GM21619 (cell line): ENCODE measurements at regions not wholly inside any gene's neighbourhood (a gene's known extent, or its start where the extent isn't known, plus 50 kb on each side); places are given as distances from the start of the nearest gene placed in this dataset.
"Not testable (repeated sequence)": the region's sequence is repeated elsewhere in the genome, so short reads cannot be mapped to it uniquely, and the experiment has no call there.

ENCODE experiments used
- ATAC-seq: cut with Tn5 transposase; IDR thresholded peaks from one replicate; pipeline ENCODE4 v1.9.1; 2021; ENCODE audit not compliant: unreplicated experiment

DNA sequence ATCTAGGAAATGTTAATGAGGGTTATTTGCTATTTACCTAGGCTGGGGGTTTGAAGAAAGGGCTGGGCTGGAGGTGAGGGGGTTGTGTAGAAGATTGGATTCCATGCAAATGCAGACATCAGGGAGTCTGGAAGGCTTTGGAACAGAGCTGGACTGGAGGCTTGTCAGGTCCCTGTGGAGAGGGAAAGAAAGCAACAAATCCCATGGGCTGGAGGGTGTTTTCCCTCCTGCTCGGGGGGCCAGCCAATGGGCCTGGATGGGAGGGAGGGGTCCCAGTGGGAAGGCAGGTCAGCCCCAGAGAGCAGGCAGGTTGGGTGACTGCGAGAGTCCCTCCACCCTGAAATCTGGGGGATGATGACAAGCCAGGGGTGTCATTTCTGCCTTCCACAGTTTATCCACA lies 431.8 kb downstream of the RPS24 start:
- no peak for ATAC-seq

DNA sequence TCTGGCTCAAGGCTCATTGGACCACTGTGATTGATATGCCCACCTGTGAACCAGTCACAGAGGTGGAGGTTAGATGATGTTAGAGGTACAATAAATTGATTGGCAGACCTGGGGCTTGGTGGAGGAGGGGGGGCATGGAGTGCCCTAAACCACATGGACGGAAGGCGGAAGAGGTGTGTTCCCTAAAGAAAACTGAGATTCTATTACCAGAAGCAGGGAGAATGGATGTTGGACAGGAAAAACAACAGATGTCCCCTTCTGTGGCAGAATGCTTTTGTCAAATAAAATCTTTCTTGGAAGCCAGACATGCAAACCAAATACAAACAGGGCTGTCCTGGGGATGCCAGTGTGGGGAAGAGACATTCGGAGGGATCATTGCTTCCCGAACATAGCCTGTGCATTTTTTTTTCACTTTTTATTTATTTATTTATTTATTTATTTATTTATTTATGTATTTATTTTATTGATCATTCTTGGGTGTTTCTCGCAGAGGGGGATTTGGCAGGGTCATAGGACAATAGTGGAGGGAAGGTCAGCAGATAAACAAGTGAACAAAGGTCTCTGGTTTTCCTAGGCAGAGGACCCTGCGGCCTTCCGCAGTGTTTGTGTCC lies 433.9 kb downstream of the RPS24 start:
- ATAC-seq, result no peak

DNA sequence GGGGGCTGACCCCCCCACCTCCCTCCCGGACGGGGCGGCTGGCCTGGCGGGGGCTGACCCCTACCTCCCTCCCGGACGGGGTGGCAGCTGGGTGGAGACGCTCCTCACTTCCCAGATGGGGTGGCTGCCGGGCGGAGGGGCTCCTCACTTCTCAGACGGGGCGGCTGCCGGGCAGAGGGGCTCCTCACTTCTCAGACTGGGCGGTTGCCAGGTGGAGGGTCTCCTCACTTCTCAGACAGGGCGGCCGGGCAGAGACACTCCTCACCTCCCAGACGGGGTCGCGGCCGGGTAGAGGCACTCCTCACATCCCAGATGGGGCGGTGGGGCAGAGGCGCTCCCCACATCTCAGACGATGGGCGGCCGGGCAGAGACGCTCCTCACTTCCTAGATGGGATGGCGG lies 435.1 kb downstream of the RPS24 start:
- ATAC-seq, result not testable (repeated sequence)

DNA sequence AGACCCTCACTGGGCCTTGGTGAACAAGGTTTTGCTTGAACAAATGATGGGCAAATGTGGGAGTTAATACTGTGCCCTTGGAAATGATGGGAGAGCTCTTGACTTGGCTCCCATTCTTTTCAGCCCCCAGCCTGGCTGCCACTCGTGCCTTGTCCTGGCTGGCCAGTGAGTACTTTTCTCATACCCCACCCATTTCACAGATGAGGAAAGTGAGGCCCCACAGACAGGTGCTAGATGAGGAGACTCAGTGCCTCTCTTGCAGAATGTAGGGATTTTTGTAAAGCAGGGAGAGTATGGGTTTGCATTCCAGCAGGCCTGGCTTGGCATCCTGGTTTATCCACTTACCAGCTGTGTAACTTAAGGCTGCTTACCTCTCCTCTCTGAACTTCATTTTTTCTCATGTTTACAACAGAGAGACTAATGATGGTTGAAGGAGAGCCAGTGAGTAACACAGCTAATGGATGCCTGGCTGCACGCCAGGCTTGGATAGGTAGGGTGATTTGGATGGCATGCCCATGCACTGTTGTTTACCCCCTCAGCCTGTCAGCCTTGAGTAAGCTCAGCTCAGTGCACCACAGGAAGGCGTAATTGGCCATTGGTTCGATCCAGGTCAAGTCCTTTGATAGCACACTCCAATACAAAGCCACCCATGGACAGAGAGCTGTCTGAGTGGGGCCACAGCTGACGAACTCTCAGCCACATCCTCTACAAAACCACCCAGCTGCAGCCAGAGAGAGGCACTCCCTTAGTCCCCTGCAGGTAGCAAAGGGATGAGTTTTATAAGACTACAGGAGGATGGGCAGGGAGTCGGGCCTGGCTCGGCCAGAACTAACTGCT lies 436.8 kb downstream of the RPS24 start:
- no peak for ATAC-seq

DNA sequence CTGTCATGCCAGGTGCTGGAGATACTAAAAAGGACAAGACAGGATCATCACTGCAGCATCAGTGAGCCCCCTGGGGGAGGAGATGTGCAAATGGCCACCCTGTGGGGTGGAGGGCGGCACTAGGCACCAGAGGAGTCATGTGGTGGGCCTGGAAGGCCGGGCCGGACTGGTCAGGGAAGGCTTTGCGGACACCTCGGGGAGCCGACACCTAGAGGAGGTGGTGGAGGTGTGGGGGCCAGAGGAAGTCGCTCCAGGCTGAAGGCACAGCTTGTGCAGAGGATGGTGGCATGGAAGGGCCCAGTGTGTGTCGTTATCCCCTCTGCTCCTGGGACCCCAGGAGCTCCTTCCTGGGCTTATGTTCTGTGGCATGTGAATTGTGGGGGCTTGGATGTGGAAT lies 437.7 kb downstream of the RPS24 start:
- ATAC-seq, result no peak

DNA sequence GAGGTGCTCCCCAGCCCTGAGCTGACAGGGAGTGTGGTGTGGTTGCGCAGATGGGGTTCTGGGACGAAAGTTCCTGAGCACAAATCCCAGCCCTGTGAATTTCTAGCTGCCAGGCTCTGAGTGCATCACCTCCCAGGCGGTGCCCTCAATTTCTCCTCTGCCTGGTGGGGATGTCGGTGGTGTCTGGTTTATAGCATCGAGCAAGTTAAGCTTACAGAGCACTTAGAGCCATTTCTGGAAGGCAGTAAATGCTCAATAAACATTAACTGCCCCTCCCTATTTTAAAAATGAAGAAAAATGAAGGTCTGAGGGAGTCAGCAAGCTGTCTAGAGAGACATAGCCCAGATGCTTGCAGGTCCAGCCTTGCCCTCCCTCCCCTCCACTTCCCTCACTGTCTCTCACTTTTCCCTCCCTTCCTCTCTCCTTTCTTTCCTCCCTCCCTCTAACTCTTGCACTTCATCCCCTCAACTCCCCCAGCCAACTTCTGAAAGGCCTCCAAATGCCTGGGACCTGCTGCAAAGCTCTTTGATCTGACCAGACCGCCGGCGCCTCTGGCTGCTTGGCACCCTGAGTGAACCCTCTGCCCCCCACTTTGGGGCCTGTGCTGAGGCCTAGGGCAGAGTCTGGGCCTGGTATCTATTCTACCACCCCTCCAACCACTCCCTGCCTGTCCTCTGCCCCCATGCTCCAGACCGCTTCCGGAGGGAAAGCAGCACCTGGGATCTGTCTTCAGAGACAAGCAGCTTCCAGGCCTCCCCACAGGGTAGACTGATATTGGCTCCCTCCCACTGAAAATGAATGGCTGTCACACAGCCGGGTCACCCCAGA lies 438.3 kb downstream of the RPS24 start:
- ATAC-seq, result no peak

DNA sequence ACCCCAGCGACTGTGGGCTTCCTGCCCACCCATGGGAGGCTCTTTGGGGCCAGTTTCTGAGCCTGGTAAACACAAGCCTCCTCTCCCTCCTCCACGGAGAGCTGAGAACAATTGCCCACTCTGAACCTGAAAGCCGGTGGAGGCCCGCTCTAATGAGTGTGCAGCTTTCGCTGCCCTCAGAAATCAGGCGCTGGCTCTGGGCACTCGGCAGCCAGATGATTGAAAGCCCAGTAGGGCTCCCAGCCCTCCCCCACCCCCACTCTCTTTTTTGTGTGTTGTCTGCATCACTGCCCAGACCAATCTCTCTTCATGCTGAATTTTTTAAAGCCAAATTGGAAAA lies 438.9 kb downstream of the RPS24 start:
- no peak for ATAC-seq

DNA sequence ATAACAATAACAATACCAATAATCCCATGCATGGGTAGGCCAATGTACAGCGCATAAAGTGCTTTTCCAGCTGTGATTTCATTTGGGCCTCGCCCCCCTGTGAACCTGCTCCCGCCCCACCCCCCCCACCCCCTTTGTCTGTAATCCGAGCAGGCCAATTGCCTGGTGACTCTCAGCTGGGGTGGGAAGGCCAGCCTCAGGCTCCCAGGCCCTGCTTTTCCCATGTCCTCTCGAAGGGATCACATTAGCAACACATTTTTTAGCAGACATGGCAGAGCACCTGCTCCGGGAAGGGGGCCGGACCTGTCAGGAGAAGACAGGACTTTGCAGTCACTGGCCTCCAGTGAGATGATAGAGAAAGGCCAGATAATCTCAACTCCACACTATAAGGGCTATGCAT lies 439.3 kb downstream of the RPS24 start:
- ATAC-seq, result no peak

DNA sequence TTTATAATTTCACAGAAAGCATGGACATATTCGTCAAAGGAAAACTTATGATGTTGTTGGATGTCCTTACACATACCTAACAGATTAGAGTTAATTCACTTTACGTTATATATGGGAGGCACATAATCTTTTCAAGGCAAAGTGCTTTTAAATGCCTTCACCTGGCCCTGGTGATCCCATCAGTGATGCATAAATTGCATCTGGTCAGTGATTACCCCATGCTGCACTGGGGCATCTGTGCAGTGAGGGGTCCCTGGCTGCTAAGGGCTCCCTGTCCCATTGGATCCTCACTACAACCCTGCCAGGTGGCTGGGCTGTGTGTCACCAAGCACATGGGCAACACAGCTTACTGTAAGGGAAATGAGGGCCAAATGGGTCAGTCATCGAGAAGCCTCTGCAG lies 441.1 kb downstream of the RPS24 start:
- ATAC-seq, result no peak

DNA sequence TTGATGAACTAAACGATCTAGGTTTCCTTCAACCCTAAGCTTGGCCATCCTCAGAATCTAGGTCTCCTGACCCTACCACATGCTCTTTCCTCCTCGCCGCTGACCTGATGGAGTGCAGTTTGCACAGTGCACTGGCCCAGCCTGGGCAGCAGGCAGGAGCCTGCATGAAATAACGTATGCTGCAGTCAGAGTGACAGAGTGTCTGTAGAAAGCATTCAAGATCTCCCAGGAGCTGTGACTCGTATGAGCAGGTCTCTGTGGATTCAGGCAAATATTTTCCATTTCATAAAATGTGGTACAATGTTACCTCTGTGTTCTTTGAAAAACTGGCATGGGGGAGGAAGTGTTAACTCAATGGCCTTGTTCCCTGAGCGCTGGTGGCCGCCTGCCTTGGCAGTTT lies 441.8 kb downstream of the RPS24 start:
- ATAC-seq, result no peak

DNA sequence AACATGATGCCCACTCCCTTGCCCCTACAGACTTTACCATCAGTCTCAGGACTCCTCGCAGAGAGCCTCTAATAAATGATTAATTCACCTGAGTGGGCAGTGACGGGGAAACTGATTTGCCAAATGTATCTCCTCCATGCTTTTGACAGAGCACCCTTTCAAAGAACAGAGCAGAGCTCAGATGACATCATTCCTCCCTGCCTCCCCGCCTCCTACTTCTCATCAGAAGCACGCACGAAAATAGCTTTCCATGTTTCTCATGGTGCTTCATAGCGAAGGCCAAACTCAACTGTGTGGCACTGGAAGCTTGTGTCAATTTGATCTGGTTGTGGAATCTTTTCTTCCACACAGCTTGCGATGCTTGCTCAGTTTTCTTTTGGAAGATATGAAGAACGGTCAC lies 442.5 kb downstream of the RPS24 start:
- no peak for ATAC-seq

DNA sequence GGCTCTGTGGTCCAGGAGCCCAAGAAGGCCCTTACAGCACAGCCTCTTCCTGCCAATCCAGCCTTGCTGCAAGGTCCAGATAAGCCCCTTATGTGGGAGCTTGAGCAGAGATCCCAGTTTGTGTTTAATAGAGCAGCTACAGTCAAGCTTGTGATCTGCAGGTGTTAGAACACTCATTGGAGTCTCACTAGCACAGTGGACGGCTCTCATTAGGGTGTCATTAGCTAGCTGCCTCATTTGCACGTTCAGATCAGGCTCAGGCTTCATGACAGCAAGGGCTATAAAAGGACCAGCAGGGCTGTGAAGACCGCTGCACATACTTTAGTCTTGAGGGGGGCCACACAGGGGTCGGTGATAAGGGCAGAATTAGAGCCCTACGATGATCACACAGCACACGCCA lies 443.2 kb downstream of the RPS24 start:
- ATAC-seq, result no peak

DNA sequence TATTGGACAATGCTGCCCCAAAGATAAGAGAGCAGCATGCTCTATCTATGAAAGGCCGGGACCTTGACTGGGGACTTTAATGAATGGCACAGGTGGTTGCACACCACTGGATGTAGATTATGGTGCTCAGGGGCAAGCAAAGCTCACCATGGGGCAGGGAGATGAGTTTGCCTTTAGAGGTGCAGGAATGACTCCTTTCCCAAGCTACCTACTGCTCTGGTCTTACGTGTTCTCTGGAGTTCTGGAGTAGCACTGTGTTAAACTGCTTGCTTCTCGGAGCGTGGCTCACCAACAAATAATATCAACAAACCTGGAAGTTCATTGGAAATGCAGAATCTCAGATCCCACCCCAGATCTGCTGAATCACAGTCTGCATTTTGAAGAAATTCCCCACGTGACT lies 445.3 kb downstream of the RPS24 start:
- no peak for ATAC-seq

DNA sequence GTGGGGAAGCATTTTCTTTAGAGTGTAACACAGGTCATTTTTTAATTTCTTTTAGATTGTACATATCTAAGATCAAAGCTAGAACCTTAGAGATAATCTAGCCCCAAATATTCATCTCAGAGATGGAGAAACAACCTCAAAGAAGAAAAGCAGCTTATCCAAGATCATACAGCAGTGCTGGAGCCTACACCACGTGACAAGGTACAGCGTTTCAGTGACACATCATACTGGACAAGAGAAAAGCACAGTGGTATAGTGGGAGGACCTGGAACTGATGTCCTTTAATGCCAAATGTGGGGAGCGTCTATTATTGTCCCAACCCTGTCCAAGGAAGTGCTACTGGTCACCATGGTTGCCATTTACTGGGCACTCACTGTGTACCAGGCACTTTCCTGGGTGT lies 445.8 kb downstream of the RPS24 start:
- no peak for ATAC-seq

DNA sequence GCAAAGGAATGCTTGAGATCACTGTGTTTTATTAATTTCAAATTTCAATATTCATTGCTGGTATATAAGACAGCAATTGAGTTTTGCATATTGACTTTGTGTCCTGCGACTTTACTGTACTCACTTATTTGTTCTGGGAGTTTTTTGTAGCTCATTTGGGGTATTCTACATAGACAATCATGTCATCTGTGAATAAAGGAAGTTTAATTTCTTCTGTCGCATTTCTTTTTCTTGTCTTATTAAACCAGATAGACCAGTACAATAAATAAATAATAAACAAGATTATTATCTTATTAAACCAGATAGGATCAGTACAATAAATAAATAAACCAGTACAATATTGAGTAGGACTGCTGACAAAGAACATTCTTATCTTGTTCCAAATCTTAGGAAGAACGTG lies 448.2 kb downstream of the RPS24 start:
- no peak for ATAC-seq

DNA sequence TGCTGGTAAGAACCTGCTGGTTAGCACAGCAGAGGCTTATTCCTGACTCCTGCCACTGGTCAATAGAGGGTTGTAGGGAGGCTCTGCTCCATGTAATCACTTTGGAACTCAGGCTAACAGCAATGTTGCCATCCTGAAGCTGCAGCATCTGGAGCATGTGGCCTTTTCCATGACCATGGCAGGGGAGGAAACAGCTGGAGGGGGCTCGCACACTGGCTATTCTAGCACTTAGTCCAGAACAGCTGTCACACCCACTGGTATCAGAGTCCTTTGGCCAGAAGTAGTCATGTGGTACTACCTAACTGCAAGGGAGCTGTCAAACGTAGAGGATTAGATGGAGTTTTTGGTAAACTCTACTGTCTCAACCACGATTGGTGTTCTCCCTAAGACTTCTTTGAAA lies 450.0 kb downstream of the RPS24 start:
- no peak for ATAC-seq

DNA sequence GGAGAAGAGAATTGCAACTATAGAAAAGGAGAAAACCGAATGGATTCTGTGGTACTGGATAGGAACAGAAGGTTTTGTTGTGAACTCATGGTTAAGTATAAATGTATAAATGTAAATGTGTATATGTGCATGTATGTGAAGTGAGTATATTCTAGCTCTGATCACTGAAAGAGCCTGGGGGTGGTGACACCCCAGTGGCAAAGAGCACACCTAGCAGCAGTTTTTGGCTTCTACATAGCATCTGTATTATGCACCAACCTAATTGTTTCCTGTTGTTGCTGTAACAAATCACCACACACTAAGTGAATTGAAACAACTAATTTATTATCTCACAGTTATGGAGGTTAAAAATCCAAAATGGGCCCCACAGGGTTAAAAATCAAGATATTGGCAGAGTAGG lies 455.4 kb downstream of the RPS24 start:
- ATAC-seq, result no peak

DNA sequence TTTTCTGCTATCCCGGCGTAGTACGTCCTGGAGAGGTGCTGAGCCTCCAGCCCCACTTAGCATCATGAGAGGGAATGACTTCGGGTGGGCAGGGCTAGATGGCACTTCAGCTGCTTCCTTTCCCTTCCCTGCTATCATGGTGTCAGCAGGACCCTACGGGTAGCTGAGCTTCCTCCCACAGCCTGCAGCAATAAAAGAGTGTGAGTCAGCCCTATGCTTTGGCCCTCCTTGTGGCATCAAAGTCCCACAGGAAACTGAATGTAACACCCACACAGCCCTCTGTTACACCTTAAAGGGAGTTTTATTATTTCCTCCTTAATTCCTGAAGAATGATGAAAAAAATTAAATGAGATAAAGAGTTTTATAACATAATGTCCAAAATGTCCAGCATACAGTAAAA lies 458.1 kb downstream of the RPS24 start:
- ATAC-seq, result no peak

DNA sequence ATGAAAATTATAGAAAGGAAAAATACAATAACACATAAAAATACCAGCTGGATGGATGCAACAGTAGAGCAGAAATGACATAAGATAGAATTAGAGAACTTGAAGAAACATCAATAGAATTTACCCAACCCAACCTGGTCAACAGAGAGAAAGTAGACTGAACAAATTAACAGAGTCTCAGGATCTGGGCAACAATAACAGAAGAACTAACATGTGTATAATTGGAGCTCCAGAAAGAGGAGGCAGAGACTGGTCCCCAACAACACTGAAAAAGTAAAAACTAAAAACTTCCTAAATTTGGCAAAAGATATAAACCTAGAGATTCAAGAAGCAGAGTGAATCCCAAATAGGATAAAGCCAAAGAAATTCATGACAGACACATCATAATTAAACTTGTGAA lies 458.8 kb downstream of the RPS24 start:
- ATAC-seq, result no peak

DNA sequence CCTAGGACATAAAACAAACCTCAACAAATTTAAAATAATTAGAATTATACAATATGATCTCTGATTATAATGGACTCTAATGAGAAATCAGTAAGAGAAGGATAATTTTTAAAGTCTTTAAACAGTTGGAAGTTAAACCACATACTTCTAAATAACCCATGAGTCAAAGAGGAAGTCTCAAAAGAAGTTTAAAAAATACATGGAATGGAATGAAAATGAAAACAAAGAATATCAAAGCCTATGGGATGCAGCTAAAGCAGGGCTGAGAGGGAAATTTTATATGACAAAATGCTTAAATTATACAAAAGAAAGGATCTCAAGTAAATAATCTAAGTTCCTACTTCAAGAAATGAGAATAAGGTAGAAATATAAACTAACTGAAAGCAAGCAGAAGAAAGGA lies 460.5 kb downstream of the RPS24 start:
- ATAC-seq, result no peak

DNA sequence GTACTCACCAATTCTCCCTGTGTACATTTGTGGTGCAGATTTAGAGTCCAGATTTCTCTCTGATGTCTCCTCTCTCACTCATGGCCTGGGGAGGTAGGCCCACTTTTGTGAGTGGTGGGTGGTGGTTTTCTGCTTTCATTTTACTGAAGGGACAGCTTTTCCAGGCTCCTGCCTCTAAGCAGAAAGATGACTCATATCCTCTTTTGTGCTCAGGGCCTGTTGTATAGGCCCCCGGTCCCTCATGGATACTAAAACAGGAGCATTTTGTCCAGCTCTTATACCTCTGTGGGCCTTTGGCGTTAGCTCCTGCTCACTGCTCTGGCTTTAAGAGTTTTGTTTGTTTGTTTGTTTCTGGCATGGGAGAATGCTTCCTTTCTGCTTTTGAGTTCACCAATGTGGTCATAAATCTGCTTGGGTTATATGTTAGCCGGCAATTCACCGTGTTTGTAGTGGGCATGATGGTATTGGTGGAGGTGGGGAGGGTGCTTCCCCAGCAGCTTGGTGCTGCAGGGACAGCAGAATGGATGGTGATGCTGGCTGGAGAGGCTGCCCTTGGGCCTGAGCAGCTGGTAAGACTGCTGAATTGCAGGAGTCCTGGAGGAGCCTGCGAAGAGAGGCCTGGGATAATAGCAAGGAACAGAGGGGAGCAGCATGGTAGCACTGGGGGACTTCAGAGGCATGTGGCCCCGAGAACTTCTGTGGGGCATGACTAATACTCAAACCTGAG lies 468.7 kb downstream of the RPS24 start:
- no peak for ATAC-seq
